Right forelimb (tissue), 1 donor: ENCODE measurements at regions not wholly inside any gene's neighbourhood (a gene's known extent, or its start where the extent isn't known, plus 50 kb on each side); places are given as distances from the start of the nearest gene placed in this dataset.
"Not testable (repeated sequence)": the region's sequence is repeated elsewhere in the genome, so short reads cannot be mapped to it uniquely, and the experiment has no call there.

ENCODE experiments used
- DNase-seq: peaks from one replicate; pipeline ENCODE4 v3.0.0-alpha.2; 2018

DNA sequence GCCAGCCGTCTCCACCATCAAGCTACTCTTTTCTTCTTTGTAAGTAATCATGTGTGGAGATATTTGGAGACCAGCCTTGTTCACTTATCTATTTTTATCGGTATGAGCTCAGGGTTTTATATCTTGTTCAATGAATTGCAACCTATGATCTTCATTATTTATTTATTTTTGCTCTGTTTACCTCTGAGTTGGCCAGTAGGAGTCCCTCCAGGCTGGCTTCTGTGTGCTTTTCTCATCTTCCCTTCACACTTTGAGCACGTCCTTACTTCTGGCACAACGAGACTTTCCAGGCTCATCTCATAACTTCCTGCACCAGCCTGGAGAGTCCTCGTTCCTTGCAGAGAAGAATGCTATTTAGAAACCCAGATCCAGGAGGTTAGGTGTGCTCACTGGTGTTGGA lies 375.8 kb upstream of the PODXL start:
- no peak for DNase-seq

DNA sequence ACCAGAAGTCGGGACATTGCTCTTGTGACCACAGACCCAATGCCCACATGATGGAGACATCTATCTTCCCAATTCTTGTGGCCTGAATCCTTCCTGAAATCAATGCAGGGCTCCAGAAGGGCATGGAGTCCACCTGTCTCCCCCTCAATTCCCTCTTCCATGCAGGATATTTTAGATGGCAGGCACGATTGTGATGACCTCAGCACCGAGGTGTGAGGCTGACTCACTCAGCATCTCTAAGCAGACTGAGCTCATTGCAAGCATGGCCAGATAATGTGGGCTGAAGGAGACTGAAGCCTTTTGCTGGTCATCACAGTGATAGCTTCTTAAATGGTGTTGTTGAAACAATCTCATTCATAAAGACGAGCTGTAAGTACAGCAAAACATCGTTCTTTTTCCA lies 374.9 kb upstream of the PODXL start:
- DNase-seq, result no peak

DNA sequence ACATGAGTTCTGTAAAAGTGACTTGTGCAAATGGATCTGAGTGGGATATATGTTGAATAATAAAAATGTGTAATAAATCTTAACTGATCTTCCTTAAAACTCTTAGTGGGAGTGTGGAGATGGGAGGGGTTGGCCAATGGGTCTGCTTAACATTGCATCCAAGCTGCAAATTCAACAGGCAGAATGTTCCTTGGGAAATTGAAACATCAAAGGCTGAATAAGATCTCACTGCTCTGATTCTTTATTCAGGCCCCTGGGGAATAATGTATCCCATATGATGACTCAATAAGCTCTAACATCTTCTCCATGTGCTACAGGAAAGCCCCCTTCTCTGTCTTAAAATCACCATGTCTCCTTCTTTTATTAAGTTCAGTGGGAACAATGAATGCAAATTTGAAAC lies 373.2 kb upstream of the PODXL start:
- DNase-seq, result no peak

DNA sequence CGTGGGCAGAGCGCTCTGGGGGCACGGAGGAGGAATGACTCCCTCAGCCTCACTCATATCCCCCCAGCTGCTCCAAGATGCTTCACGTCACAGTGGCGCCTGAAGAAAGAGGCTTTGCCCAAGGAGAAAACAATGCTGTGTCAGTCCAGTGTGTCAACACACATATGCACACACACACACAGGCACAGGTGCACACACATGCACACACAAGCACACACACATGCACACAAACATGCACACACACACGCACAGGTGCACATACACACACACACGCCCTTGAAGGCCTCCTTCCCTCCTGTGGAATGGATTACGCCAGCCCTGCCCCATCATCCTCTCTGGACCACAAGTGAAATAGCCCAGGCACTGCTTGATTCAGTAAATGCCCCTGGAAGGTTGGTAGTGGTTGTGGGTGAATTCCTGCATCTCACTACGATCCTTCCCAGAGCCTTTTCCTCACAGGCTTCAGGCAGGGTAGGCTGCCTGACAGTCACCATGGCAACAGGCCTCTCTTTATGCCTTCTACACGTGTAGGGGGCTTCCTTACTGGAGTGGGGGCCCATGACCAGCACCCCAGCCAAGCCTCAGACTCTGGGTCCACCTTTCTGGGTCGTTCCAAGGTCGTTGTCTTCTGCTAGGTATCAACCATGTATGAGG lies 371.5 kb upstream of the PODXL start:
- DNase-seq, result no peak

DNA sequence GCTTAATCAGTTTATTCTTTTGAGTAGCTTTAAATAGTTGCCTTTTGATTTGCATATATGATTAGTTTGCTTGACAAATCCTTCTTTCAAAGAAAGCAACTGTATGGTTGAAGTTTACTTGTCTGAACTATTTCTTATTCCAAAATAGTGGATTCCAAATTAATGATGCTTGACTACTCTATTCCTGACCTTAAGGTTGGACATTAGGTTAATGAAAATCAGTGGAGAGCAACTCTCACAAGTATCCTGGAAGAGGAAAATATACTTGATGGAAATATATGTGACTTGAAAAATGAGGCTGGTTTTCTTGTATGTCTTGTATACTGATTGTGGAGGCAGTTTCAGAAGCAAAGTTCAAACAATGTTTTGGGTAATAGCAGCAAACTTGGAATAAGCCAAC lies 369.2 kb upstream of the PODXL start:
- DNase-seq, result no peak

DNA sequence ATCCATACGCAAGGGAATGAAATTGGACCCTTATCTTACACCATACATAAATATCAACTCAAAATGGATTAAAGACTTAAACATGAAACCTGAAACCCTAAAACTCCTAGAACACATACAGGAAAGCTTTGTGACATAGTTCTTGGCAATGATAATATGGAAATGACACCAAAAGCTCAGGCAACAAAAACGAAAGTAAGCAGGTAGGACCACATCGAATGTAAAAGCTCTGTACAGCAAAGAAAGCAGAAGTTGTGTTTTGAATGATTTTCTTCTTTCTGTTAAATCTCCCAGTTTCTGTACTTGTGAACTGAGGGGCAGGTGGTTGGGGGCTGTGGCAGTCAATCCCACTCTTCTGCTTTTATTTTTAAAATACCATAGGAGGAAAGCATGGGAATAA lies 368.4 kb upstream of the PODXL start:
- no peak for DNase-seq

DNA sequence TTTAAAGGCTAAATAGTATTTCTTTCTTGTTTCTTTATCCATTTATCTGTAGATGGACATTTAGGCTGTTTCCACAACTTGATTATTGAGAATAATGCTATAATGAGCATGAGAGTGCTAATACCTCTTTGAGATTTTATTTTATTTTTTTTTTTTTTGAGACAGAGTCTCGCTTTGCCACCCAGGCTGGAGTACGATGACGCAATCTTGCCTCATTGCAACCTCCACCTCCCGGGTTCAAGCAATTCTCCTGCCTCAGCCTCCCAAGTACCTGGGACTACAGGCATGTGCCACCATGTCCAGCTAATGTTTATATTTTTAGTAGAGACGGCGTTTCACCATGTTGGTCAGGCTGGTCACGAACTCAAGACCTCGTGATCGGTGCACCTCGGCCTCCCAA lies 366.5 kb upstream of the PODXL start:
- not testable (repeated sequence) for DNase-seq

DNA sequence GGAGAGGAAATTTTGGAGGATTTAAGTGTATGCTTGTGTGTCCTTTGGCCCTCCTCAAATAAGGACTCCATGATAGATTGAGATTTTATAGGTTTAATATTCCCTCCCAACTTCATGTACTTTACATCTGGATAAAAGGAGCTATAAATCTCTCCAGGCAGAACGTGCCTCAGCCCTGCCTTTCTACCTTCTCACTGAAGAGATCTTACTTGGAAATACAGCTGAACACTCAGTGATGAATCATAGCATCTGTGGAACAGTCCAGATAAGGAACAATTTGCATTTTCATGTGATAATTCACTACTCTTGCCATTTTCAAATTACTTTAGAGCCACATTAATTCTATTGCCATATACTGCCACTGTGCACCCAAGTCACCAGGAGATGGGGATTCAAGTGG lies 364.6 kb upstream of the PODXL start:
- no peak for DNase-seq

DNA sequence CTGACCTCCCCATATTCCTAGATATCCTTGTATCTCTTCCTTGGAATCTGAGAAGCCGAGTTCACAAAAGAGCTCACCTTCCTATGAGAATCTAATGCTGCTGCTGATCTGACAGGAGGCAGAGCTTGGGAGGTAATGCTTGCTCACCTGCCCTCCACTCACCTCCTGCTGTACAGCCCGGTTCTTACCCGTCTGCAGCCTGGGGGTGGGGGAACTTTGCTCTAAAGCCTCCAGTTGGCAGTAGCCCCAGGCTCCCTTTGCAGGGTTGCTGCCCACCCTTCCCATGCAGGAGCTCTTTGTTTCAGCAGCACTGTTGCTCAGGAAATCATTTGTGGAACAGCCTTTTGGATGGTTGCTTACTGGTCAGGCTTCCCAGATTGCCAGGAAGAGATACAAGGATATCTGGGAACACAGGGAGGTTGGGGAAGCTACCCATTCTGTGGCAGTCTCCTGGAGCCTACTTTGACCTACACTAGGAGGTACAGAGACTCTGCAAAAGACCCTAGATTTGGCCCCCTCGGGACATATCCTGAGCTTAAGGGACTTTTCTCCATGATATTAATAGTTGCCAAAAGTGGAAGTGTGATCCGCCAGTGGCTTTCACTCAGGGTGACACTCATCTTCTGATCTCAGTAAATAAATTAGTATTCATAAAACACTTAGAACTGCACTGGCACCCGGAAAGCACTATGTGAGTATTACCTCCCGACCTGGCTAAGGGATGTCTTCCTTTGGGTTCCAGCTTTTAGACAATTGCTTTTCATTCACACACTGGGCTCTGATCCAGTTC lies 363.7 kb upstream of the PODXL start:
- DNase-seq, result no peak

DNA sequence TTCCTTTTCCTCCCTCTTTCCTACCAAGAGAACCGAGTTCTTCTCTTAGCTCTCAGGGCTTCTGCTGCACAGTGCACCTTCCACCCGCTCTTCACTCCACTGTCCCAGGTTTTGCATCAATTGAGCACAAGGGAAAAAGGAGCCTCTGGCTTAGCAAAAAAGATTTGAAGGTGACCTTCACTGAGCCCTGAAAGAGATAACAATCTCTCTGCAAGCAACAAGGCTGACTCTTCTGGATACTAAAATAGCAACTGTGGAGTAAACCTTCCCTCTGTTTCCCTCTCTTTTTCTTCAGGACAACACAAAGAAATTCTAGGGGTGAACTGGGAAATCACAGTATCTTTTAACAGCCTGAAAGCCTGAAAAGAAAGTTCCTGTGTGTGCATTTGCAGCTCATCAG lies 354.7 kb upstream of the PODXL start:
- DNase-seq, result no peak

DNA sequence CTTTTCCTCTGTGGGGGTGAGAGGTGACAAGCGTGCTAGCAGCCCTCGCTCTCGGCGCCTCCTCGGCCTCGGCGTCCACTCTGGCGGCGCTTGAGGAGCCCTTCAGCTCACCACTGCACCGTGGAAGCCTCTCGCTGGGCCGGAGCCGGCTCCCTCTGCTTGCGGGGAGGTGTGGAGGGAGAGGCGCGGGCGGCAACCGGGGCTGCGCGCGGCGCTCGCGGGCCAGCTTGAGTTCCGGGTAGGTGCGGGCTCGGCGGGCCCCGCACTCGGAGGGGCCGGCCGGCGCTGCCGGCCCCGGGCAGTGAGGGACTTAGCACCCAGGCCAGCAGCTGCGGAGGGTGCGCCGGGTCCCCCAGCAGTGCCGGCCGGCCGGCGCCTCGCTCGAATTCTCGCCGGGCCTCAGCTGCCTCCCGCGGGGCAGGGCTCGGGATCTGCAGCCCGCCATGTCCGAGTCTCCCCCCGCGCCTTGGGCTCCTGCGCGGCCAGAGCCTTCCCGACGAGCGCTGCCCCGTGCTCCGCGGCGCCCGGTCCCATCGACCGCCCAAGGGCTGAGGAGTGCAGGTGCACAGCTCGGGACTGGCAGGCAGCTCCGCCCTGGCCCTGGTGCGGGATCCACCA lies 352.8 kb upstream of the PODXL start:
- no peak for DNase-seq

DNA sequence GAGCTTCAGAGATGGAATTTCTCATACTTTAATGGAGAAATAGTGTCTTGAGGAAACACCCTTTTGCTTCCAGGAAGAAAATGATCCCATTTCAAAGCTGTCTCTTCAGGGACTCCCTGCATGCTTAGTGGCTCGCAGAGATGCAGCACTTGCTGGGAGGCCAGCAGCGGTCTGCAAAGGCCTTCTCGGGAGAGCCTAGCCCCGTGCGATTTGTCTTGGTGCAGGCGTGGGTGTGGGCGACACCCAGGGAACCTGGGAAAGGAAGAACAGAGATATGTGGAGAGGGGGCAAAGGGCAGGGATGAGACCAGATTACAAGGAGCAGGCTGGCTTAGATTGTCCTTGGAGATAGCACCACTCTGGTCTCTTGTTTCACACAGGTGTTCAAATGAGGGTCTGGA lies 352.3 kb upstream of the PODXL start:
- DNase-seq, result no peak

DNA sequence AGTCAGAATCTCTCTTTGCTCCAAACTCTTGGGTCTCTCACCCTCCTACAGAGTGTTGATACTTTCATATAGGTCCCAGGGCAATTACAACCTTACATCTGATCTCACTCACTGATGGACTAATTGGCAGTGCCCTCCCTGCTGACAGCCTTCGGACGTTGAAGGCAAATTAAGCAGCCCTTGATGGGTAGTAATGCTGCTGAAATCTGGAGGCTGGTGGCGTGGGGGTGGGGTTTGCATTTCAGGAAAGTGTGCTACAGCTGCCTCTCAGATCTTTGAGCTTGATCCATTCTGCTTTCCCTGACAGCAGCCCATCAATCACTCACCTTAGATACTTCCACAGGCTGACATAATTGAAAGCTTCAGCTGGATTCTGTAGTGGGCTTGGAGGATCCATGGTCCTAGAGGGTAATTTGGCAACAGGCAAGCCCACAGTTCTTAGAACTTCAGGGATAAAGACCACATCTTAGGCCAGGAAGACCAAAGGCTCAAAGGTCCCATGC lies 349.1 kb upstream of the PODXL start:
- no peak for DNase-seq

DNA sequence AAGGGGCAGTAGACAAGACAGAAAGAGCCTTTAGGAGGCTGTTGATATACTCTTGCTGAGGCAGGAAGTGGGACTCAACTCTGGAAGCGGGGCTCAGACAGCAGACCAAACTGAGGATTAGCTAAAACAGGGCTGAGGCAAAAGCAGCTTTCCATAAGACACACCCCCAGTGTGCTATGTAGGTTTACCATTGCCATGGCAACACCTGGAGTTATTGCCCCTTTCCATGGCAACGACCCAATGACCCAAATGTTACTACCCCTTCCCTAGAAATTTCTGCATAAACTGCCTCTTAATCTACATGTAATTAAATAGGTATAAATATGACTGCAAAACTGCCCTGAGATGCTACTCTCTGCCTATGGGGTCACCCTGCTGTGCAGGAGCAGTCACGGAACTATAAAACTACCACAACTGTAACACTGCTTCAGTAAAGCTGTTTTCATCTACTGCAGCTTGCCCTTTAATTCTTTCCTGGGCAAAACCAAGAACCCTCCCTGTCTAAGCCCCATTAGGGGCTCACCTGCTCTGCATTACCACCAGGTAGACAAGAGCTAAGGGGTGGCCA lies 348.4 kb upstream of the PODXL start:
- no peak for DNase-seq

DNA sequence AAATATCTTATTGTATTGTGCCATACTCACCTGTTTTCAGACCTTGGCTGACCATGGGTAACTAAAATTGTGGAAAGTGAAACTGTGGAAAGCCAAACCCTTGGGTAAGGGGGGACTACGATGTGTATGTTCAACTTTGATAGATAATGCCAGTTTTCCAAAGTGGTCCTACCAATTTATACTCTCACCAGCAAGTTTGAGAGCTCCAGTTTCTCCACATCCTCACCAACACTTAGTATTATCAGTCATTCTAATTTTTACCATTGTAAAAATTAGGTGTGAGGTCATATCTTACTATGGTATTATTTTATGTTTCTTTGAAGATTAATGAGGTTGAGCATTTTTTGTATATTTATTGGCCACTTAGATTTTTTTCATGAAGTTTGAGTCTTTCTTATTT lies 346.9 kb upstream of the PODXL start:
- DNase-seq, result no peak

DNA sequence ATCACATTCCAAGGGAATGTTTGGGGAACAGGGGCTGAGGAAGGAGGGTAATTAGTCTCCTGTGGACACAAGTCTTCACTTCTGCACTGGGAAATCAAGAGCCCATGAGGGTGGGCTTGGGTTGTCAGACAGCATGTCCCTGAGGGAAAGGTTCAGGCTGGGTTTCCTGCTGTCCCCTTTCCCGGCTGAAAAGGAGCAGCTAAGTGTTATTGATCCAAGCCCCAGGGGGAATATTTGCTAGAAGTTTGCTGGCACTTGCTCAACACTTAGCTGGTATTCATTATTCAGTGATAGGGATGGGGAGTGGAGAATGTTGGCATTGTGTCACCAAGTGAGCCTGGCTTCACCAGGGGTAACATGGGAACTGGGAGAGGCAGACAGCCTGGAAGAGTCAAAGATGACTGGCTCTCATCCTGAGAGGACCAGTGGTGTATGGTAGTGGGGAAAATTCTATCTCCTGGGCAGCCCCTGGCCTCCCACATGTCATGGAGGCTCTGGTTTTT lies 344.4 kb upstream of the PODXL start:
- DNase-seq, result no peak

DNA sequence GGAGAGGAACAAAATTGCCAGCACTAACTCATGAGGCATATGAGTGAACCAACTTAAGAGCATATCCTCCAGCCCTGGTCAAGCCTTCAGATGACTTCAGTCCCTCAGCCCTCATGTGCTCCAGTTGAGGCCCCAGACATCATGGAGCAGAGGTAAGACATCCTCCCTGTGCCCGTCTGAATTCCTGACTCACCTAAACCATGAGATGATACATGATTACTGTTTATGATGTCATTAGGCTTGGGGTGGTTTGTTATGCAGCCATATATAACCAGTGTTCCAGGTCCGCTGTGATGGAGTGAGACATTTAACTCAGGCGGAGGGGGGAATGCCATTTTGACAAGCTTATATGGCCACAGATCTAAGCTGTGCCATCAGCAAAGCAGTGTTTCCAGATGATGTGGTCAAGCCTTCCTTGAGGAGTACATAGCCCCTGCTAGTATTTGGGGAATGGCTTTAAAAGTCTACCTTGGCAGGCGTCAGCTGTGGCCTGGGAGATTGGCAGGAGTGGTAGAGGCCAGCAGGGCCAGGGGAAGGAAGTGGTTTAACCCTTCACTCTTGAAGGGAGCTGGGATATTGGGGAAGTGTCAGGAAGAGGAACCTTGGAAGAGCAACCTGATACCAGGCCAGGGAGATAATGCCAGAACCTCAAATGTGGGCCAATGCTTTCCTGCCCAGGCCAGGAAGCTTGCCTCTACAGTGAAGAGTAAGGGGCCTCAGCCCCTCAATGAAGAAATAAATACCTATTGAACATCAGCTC lies 343.0 kb upstream of the PODXL start:
- no peak for DNase-seq

DNA sequence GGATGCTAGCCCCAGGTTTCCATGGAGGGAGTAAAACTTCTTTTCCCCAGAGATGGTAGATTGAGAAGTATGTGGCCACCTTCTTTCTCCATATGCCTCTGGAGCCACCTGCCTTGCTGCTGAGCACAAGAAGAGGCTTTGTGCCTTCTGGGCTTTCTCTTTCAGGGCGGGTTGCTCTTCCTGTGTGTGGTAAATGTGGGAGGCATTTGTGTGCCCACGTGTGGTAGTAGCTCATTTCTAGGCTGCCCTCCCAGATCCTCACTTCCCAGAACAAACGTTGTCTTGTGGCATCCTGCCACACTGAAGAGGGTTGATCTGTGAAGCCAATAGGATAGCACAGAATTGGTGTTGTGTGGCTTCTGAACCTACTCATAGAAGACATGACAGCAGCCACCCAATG lies 342.0 kb upstream of the PODXL start:
- no peak for DNase-seq

DNA sequence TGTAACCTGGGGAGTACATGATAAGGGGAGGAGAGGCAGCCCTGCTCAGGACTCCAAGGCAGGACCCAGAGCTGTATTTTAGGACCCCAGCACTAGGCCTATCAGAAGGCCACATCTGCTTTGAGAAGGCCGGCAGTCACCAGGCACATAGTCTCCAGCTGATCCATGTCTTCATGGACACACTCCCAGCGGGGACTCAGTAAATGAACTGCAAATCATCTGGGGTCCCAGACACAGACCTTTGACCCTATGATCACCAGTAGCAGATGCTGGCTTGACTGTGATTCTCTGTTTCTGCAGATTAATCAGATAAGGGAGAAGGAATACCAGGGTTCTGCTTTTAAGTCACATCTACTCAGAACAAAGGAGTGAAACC lies 341.4 kb upstream of the PODXL start:
- no peak for DNase-seq

DNA sequence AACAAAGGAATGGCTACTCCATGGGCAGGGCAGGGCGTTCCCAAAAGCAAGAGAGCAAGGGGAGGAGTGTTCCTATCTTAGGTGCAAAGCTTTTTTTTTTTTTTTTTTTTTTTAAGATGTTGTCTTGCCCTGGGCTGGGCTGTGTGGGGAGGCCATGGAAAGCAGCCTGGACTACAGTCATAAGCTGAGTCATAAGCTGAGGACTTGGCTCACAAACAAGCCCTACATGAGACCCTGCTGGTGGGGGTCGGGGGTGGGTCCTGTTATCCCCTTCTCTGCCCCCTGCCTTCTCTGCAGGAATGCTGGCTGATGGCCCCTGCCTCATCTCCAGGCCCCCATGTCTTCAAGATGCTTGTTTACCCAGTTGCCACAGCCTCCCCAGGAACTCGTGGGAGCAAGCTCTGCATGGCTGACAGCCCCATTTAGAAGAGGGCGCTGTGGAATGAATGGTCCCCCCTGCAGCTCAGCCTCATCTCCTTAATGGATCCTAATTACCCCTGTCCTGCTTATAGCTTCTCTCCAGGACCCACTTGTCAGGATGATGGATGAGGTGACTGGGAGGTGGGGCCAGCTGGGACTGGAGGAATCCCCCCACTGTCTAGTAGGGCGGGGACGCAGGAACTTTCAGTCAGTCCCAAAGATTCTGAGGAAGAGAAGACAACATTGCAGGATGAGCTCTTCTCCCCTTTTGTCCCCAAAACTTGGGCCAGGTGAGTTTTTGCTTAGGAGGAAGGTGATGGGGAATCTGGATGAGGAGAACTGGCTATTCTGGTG lies 340.8 kb upstream of the PODXL start:
- DNase-seq, result no peak

DNA sequence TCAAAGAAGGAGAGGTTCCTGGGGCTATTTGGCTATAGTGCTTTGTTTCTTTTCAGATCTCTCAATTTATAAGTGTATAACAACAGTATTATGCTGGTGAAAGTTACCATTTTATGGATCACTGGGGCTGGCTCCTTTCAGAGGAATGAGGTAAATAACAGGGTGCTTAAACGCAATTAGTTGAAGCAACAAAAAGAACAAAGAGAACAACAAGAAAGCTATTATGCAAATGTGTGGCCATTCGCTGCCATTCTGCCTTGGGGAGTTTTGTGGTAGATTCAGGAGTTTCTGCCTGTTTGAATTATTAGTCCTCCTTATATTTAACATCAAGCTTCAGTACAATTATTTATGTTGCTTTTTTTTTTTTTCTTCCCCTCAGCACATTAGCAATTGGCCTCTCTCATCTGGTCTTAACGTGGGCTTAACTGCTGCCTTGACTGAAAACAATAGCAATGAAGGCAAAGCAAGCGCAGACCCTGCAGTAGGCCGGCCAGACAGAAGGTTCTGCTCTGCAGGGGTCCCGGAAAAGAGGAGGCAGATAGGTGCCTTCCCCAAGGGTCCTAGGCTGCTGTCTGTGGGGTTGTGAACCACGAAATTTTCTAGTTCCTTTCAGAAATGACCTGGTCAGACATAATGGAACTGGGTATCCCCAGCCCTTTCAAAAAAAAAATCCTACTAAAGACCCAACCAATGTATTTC lies 339.9 kb upstream of the PODXL start:
- DNase-seq, result no peak
